MG63 (cell line): ENCODE measurements at regions not wholly inside any gene's neighbourhood (a gene's known extent, or its start where the extent isn't known, plus 50 kb on each side); places are given as distances from the start of the nearest gene placed in this dataset.
"Not testable (repeated sequence)": the region's sequence is repeated elsewhere in the genome, so short reads cannot be mapped to it uniquely, and the experiment has no call there.

Experiments
- DNase-seq: peaks from one replicate; pipeline ENCODE4 v3.0.0-alpha.2; 2020
- H3K27me3 ChIP-seq: fragments of 250-450 bp; sonication (Bioruptor Pico); 2 replicates; pipeline ENCODE4 v1.5.1; 2020; ENCODE audit warnings: mild to moderate bottlenecking, moderate library complexity
- H3K36me3 ChIP-seq: fragments of 250-450 bp; sonication (Bioruptor Pico); 2 replicates; pipeline ENCODE4 v1.5.1; 2020; ENCODE audit warnings: mild to moderate bottlenecking, moderate library complexity
- H3K4me3 ChIP-seq: fragments of 250-450 bp; sonication (Bioruptor Pico); 2 replicates; pipeline ENCODE4 v1.5.1; 2020; ENCODE audit warnings: mild to moderate bottlenecking, moderate library complexity
- H3K9me3 ChIP-seq: fragments of 250-450 bp; sonication (Bioruptor Pico); 2 replicates; pipeline ENCODE4 v1.5.1; 2020; ENCODE audit warnings: mild to moderate bottlenecking, moderate library complexity

DNA sequence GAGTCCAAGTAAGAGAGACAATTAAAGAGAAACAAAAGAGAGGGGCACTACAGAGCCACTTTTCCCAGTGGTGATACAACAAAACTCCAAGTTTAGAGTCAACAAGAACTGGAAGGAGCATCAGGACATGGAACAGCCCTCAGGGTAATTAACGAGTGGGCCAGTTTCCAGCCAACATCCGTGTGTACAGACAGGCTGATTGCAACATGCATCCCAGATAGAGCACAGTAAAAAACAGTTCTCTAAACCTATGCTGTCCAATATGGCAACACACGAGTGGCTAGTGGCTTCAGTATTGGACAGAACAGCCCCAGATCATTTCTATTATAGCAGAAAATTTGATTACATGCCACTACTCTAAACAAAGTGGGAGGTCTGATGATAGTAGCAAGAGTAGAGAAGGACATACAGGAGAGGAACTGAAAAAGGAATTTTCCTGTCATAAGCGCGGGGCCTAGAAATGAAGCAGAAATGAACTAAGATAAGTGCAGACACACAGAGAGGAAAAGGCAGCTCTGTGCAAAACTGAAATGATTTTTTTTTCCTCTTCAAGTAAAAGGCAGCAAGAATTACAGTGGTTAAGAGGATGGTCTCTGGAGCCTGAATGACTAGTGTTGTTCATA is 175.6 kb upstream of the CCNG1 start:
- no peak overlapping the region for H3K4me3 ChIP-seq
- H3K9me3 ChIP-seq: no peaks in the 10 kb centered on the region
- H3K36me3 ChIP-seq: no peaks in the 10 kb centered on the region
- H3K27me3 ChIP-seq: no peaks in the 10 kb centered on the region
- DNase-seq: no peak

GRCh38 chr5:163266249-163266648 is 171.1 kb upstream of the CCNG1 start:
- not testable (repeated sequence) for H3K27me3 ChIP-seq, H3K36me3 ChIP-seq, H3K4me3 ChIP-seq, DNase-seq, H3K9me3 ChIP-seq

DNA sequence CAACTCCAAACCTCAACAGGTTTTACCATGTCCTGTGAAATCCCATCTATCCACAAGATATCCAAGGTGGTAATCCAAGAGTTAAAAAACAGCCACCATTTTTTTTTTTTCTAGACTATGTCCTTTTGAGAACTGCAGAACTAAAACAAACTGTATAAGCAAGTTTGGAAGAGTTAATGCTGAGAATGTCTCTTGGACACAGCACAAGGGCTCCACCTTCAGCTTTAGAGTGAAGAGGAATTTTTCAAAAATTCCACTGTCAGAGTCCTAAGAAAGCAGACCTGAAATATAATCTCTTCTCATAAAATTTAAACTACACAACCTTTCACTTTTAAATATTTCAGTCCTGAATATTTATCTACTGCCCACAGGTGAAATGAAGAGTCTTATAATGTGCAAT is 167.8 kb upstream of the CCNG1 start:
- no peak for DNase-seq
- Histone ChIP-seq H3K27me3 (peaks cover 10% of the 10 kb centered on the region), H3K9me3 (no peaks in the 10 kb centered on the region), H3K4me3 (no peak overlapping the region), H3K36me3 (no peaks in the 10 kb centered on the region)

DNA sequence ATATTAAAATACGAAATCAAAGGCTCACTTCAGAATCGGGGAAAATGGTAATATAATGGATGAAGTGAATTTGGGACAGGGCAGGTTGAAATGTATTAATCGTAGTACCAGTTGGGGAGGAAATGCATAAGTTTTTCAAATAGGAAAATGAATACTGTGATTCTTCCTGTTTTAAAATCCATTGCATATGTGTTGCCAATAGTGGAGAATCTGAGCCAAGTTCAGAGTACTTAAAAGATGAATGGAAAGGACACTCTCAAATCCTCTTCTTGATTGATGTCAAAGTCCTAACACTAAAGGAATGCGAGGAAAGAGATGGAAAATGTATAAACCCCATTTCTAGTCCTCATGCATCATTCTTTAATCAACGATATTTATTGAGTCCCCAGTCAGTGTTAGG is 160.9 kb upstream of the CCNG1 start:
- no peaks in the 10 kb centered on the region for H3K36me3 ChIP-seq
- DNase-seq: no peak
- no peak overlapping the region for H3K4me3 ChIP-seq
- peaks cover 2% of the 10 kb centered on the region; the same call in 1 of the 2 replicates for H3K27me3 ChIP-seq
- H3K9me3 ChIP-seq: no peaks in the 10 kb centered on the region

DNA sequence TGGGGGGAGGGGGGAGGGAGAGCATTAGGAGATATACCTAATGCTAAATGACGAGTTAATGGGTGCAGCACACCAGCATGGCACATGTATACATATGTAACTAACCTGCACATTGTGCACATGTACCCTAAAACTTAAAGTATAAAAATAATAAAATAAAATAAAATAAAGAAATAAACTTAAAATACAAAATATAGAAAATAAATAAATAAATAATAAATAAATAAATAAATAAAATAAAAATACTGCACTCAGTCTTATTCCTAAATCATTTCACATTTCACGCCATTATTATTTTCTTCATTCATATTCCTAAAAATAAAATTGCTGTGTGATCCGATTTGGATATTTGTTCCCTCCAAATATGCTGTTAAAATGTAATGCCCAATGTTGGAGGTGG is 156.5 kb upstream of the CCNG1 start:
- H3K4me3 ChIP-seq, H3K27me3 ChIP-seq, H3K36me3 ChIP-seq, DNase-seq, H3K9me3 ChIP-seq: not testable (repeated sequence)

DNA sequence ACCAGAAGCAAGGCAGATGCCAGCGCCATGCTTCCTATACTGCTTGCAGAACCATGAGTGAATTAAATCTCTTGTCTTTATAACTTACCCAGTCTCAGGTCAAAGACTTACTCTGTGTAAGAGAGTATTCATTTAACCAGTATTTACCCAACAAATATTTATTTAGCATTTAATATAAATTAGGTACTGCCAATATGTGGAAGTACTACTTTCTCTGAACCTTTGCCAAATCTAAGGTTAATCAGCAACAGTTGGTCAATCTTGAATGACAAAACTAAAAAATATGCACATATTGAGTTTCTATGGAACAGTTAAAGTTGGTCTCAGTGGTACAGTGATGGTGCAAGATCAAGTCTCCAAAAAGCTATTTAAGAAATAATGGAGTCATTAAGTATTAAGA is 155.9 kb upstream of the CCNG1 start:
- H3K9me3 ChIP-seq: no peaks in the 10 kb centered on the region
- H3K4me3 ChIP-seq: no peak overlapping the region

GRCh38 chr5:163293836-163294235 is 143.6 kb upstream of the CCNG1 start:
- Histone ChIP-seq H3K9me3 (0 out of 2 replicates have a peak, but pooled peaks cover 2% of the 10 kb centered on the region), H3K4me3 (no peak overlapping the region), H3K36me3 (no peaks in the 10 kb centered on the region), H3K27me3 (peaks cover 25% of the 10 kb centered on the region)
- no peak for DNase-seq

More for the DNA sequence above, 155.9 kb upstream of the CCNG1 start:
- Histone ChIP-seq H3K27me3 (peaks cover 7% of the 10 kb centered on the region), H3K36me3 (no peaks in the 10 kb centered on the region)
- DNase-seq: no peak

DNA sequence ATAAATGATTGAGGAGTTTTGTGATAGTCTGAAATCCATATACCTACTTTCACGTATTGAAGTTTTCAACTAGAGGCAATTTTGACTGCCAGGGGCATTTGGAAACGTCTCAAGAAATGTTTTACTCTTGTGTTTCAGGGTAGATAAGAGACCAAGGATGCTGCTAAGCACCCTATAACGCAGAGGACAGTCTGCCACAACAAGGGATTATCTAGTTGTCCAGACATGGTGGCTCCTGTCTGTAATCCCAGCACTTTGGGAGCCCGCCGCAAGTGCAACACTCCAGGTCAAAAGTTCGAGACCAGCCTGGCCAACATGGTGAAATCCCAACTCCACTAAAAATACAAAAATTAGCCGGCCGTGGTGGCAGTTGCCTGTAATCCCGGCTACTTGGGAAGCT is 133.7 kb upstream of the CCNG1 start:
- peaks cover 10% of the 10 kb centered on the region for H3K27me3 ChIP-seq
- DNase-seq: no peak
- H3K4me3 ChIP-seq: no peak overlapping the region
- no peaks in the 10 kb centered on the region for H3K36me3 ChIP-seq
- no peaks in the 10 kb centered on the region for H3K9me3 ChIP-seq

DNA sequence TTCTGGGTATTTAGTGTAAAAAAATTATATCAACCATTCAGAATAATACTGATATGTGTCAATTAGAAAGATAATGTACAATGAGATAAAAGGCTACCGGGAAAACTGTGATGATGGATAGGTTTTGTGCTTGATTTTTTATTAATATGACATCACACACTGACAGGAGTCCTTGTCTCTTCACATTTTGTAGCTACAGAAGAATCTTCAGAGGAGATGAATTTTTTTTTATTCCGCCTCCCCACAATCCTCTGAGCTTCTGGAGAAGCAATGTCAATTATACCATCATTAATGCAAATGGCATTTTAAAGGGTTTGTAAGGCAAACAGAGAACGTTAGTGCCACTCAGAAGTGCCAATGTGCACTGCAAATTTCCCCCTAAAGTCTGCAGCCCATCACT is 131.7 kb upstream of the CCNG1 start:
- H3K4me3 ChIP-seq: no peak overlapping the region
- no peak for DNase-seq
- no peaks in the 10 kb centered on the region; the same call in 1 of the 2 replicates for H3K9me3 ChIP-seq
- H3K36me3 ChIP-seq: no peaks in the 10 kb centered on the region
- peaks cover 10% of the 10 kb centered on the region for H3K27me3 ChIP-seq

GRCh38 chr5:163306421-163306820 is 131.0 kb upstream of the CCNG1 start:
- DNase-seq: no peak
- Histone ChIP-seq H3K27me3 (peaks cover 10% of the 10 kb centered on the region), H3K4me3 (no peak overlapping the region), H3K36me3 (no peaks in the 10 kb centered on the region), H3K9me3 (no peaks in the 10 kb centered on the region; the same call in 1 of the 2 replicates)

- H3K9me3 ChIP-seq: peaks cover 2% of the 10 kb centered on the region; the same call in 1 of the 2 replicates
- DNase-seq: no peak
- no peaks in the 10 kb centered on the region; the same call in 1 of the 2 replicates for H3K27me3 ChIP-seq
- no peak overlapping the region for H3K4me3 ChIP-seq
- no peaks in the 10 kb centered on the region for H3K36me3 ChIP-seq
Measured at GRCh38 chr5:163309914-163310313, 127.5 kb upstream of the CCNG1 start.

- H3K4me3 ChIP-seq: no peak overlapping the region
- H3K9me3 ChIP-seq: peaks cover 2% of the 10 kb centered on the region; the same call in 1 of the 2 replicates
- H3K27me3 ChIP-seq: no peaks in the 10 kb centered on the region; the same call in 1 of the 2 replicates
- no peak for DNase-seq
- no peaks in the 10 kb centered on the region for H3K36me3 ChIP-seq
Measured at GRCh38 chr5:163310997-163311396, 126.4 kb upstream of the CCNG1 start.

DNA sequence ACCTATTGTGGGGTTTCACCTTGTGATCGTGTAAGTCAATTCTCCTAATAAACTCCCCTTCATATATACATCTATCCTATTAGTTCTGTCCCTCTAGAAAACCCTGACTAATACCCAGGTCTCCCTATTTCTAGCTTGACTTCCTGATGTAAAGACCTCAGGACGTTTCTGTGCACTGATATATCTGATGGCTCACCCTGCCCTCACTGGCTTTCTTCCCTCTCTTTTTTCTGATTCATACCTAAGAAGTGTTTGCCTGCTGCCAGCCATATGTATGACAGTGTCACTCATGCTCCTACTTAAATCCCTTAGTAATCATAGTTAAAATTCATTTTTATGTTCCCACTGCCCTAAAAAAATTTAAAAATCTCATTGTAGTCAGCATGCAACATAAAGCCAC is 124.8 kb upstream of the CCNG1 start:
- Histone ChIP-seq H3K9me3 (peaks cover 2% of the 10 kb centered on the region; the same call in 1 of the 2 replicates), H3K4me3 (no peak overlapping the region), H3K36me3 (no peaks in the 10 kb centered on the region), H3K27me3 (no peaks in the 10 kb centered on the region; the same call in 1 of the 2 replicates)
- DNase-seq: no peak

DNA sequence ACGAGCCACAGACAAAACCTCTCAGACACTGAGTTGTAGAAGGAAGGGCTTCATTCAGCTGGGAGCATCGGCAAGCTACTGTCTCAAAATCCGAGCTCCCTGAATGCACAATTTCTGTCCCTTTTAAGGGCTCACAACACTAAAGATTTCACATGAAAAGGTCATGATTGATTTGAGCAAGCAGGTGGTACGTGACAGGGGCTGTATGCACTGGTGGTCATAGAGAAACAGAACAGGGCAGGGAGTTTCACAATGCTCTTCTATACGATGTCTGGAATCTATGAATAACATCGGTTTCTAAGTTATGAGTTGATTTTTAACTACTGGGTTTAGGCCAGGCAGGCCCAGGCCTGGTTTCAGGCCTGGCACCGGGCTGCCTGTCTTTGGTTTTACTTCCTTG is 124.3 kb upstream of the CCNG1 start:
- not testable (repeated sequence) for DNase-seq, H3K27me3 ChIP-seq, H3K36me3 ChIP-seq

DNA sequence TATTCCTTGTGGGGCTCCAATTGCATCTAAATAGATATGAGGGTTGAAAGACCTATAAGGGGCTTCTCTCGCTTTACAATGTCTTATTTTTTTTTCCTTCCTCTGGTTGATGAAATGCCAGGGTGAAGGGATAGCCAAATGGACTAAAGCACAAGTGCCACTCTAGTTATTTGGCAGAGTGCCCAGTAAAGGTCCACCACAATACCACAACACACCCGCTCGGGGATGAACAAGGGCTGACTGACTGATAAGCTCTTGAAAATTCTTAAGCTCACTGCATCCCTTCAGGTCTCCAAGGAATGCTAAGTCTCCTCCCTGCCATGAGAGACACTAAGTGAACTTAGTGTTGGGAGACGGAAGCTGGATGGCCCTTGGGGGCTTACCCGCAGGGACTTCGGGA is 121.0 kb upstream of the CCNG1 start:
- not testable (repeated sequence) for H3K36me3 ChIP-seq, H3K27me3 ChIP-seq, DNase-seq, H3K9me3 ChIP-seq, H3K4me3 ChIP-seq

More for the DNA sequence above, 124.3 kb upstream of the CCNG1 start:
- H3K4me3 ChIP-seq, H3K9me3 ChIP-seq: not testable (repeated sequence)

GRCh38 chr5:163318707-163319106 is 118.7 kb upstream of the CCNG1 start:
- no peak overlapping the region for H3K4me3 ChIP-seq
- peaks cover 2% of the 10 kb centered on the region; the same call in 1 of the 2 replicates for H3K9me3 ChIP-seq
- no peaks in the 10 kb centered on the region for H3K27me3 ChIP-seq
- no peaks in the 10 kb centered on the region for H3K36me3 ChIP-seq
- DNase-seq: no peak

GRCh38 chr5:163321511-163321910 is 115.9 kb upstream of the CCNG1 start:
- H3K36me3 ChIP-seq: no peaks in the 10 kb centered on the region
- H3K9me3 ChIP-seq: no peaks in the 10 kb centered on the region
- H3K4me3 ChIP-seq: no peak overlapping the region
- no peak for DNase-seq
- peaks cover 8% of the 10 kb centered on the region for H3K27me3 ChIP-seq
